K562 (cell line): ENCODE measurements at regions not wholly inside any gene's neighbourhood (a gene's known extent, or its start where the extent isn't known, plus 50 kb on each side); places are given as distances from the start of the nearest gene placed in this dataset.

Experiments
- CBX3 ChIP-seq, 2 experiments: IDR thresholded peaks; 1 replicate in 1 of 2; 2 replicates in 1 of 2; pipeline ENCODE4 v1.6.1; 2012; ENCODE audit warnings: inconsistent platforms in 2 of 2, low read length in 2 of 2, borderline replicate concordance in 1 of 2, control low read depth in 1 of 2
- CGGBP1 ChIP-seq: fragments of 250-450 bp; sonication (Bioruptor Pico); IDR thresholded peaks from 2 replicates; pipeline ENCODE4 v1.9.0; 2021; ENCODE audit warnings: mild to moderate bottlenecking
- CREB1 ChIP-seq, 2 experiments: sonication (generic) in 1 of 2; formaldehyde crosslinking in 1 of 2; IDR thresholded peaks; 2 replicates each; pipeline versions ENCODE4 v1.6.1 to v1.8.0; 2012 to 2022; ENCODE audit warnings: inconsistent platforms in 1 of 2, mild to moderate bottlenecking in 1 of 2, missing genetic modification reagents in 1 of 2, moderate library complexity in 1 of 2
- FOSL1 ChIP-seq: fragments of 200-800 bp; sonication (Bioruptor generic); conservative IDR thresholded peaks from 2 replicates; pipeline ENCODE4 v1.6.1; 2016; ENCODE audit warnings: missing genetic modification characterization, missing compliant biosample characterization
- GTF2E2 ChIP-seq: fragments of 200-800 bp; sonication (Bioruptor generic); IDR thresholded peaks from 2 replicates; pipeline ENCODE4 v1.6.1; 2016; ENCODE audit warnings: missing genetic modification characterization, missing compliant biosample characterization
- HIVEP1 ChIP-seq: fragments of 250-450 bp; sonication (Bioruptor Pico); IDR thresholded peaks from 2 replicates; pipeline ENCODE4 v1.4.0; 2020; ENCODE audit warnings: mild to moderate bottlenecking
- HOMEZ ChIP-seq: fragments of 250-450 bp; sonication (Bioruptor Pico); IDR thresholded peaks from 2 replicates; pipeline ENCODE4 v1.4.0; 2020; ENCODE audit warnings: mild to moderate bottlenecking, moderate library complexity
- KDM2B ChIP-seq: fragments of 250-450 bp; sonication (Bioruptor Pico); IDR thresholded peaks from 2 replicates; pipeline ENCODE4 v1.8.0; 2021; ENCODE audit warnings: mild to moderate bottlenecking, moderate library complexity
- LCOR ChIP-seq: sonication (generic); formaldehyde crosslinking; IDR thresholded peaks from 2 replicates; pipeline ENCODE4 v1.8.0; 2022; ENCODE audit warnings: mild to moderate bottlenecking, missing genetic modification reagents
- MEF2D ChIP-seq: conservative IDR thresholded peaks from 2 replicates; pipeline ENCODE4 v1.6.1; 2016; ENCODE audit warnings: low read depth, missing genetic modification characterization, missing compliant biosample characterization
- NELFE ChIP-seq: IDR thresholded peaks from 2 replicates; pipeline ENCODE4 v1.6.1; 2011; ENCODE audit warnings: mild to moderate bottlenecking; ENCODE audit not compliant: insufficient read depth, insufficient read length
- NFIX ChIP-seq: fragments of 250-450 bp; sonication (Bioruptor Pico); IDR thresholded peaks from 2 replicates; pipeline ENCODE4 v1.4.0; 2020; ENCODE audit warnings: low read depth, mild to moderate bottlenecking, moderate library complexity
- NKRF ChIP-seq: fragments of 450-650 bp; IDR thresholded peaks from 2 replicates; pipeline ENCODE4 v1.6.1; 2016; ENCODE audit warnings: borderline replicate concordance
- RAD21 ChIP-seq, 2 experiments: fragments of 250-450 bp in 1 of 2; fragments of 450-650 bp in 1 of 2; sonication (Bioruptor Pico) in 1 of 2; formaldehyde crosslinking in 1 of 2; IDR thresholded peaks in 1 of 2; conservative IDR thresholded peaks in 1 of 2; 2 replicates each; pipeline versions ENCODE4 v1.4.0 to v1.8.0; 2020 to 2022; ENCODE audit warnings: mild to moderate bottlenecking in 2 of 2, moderate library complexity in 1 of 2
- RB1 ChIP-seq: fragments of 450-650 bp; IDR thresholded peaks from 2 replicates; pipeline ENCODE4 v1.6.1; 2017; ENCODE audit warnings: low read depth, mild to moderate bottlenecking
- RBM34 ChIP-seq: fragments of 200-400 bp; formaldehyde crosslinking; IDR thresholded peaks from 2 replicates; pipeline ENCODE4 v1.6.1; 2018; ENCODE audit warnings: low read length, borderline replicate concordance; ENCODE audit not compliant: insufficient read depth
- RFX1 ChIP-seq: fragments of 450-650 bp; IDR thresholded peaks from 2 replicates; pipeline ENCODE4 v1.6.1; 2016; ENCODE audit warnings: mild to moderate bottlenecking, moderate library complexity
- SIN3B ChIP-seq: fragments of 450-650 bp; IDR thresholded peaks from 2 replicates; pipeline ENCODE4 v1.6.1; 2017; ENCODE audit warnings: low read depth, mild to moderate bottlenecking, moderate library complexity
- SRSF1 ChIP-seq: fragments of 200-400 bp; formaldehyde crosslinking; IDR thresholded peaks from 2 replicates; pipeline ENCODE4 v1.6.1; 2017; ENCODE audit warnings: mild to moderate bottlenecking, low read depth, low read length, moderate library complexity
- TAF9B ChIP-seq: fragments of 450-650 bp; IDR thresholded peaks from 2 replicates; pipeline ENCODE4 v1.6.1; 2018; ENCODE audit warnings: mild to moderate bottlenecking; ENCODE audit not compliant: partially characterized antibody
- TFAP4 ChIP-seq: sonication (generic); formaldehyde crosslinking; IDR thresholded peaks from 2 replicates; pipeline ENCODE4 v1.8.0; 2022; ENCODE audit warnings: missing genetic modification reagents, mild to moderate bottlenecking, moderate library complexity, borderline replicate concordance
- THRA ChIP-seq: fragments of 450-650 bp; IDR thresholded peaks from 2 replicates; pipeline ENCODE4 v1.6.1; 2017; ENCODE audit warnings: mild to moderate bottlenecking, moderate library complexity
- ZNF41 ChIP-seq: fragments of 250-450 bp; sonication (Bioruptor Pico); conservative IDR thresholded peaks from 2 replicates; pipeline ENCODE4 v1.4.0; 2020; ENCODE audit warnings: mild to moderate bottlenecking

GRCh38 chr2:12448846-12449505 lies 267.8 kb upstream of the TRIB2 start (continued):
- no peak for TF ChIP-seq SRSF1
- no peak for TF ChIP-seq HIVEP1
- TF ChIP-seq MEF2D (tag): no peak
- TF ChIP-seq RBM34: no peak
- TF ChIP-seq RFX1: no peak
- TF ChIP-seq CBX3 (IDR thresholded peaks at IDR 0.05; ENCODE audit: borderline replicate concordance in 1 of 2, low read length in 2 of 2): no peak; a peak in 1 of 3 replicates
- TF ChIP-seq NKRF: no peak
- TF ChIP-seq NFIX: no peak
- TF ChIP-seq KDM2B: no peak
- no peak for TF ChIP-seq CGGBP1 (CRISPR knock-in tag)
- TF ChIP-seq CREB1 (IDR thresholded peaks at IDR 0.05): no peak
- TF ChIP-seq CREB1 (CRISPR knock-in tag; IDR thresholded peaks at IDR 0.05): no peak
- TF ChIP-seq RAD21 (CRISPR knock-in tag; conservative IDR thresholded peaks at IDR 0.05 in 1 of 2, IDR thresholded peaks at IDR 0.05 in 1 of 2): no peak
- TF ChIP-seq NELFE: no peak
- TF ChIP-seq FOSL1 (tag): peak; percentile 64
- no peak for TF ChIP-seq LCOR (CRISPR knock-in tag)
- no peak for TF ChIP-seq ZNF41 (CRISPR knock-in tag)
- no peak for TF ChIP-seq HOMEZ (CRISPR knock-in tag)
- TF ChIP-seq THRA: no peak
- peak; percentile 23 for TF ChIP-seq TAF9B
- no peak for TF ChIP-seq GTF2E2 (tag)
- TF ChIP-seq TFAP4 (CRISPR knock-in tag): no peak
- no peak for TF ChIP-seq RB1
- no peak for TF ChIP-seq SIN3B
